ENCODE measurements at regions not wholly inside any gene's neighbourhood (a gene's known extent, or its start where the extent isn't known, plus 50 kb on each side); places are given as distances from the start of the nearest gene placed in this dataset.

DNA sequence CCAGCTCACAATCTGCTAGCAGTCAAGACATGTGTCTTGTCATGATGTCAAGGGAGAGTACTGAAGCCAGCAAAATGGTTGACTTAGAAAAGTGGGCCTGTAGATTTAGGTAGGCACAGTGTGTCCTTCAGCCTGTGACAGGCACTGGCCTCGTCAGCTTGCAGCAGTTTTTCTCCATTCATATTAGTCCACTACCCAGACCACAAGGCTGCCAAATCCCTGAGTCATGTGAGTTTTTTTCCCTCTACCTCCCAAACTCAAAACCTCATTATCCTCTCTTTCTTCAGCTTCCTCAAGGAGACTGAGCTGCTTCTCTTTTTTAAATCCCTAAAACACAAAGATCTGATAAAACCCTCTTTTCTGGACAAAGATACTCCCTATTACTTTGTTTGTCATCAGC is 102.6 kb upstream of the HS3ST3A1 start:
- CTCF ChIA-PET, result no interaction called here
- Mint-ChIP-seq H3K27ac (no peak overlapping the region), H3K4me1 (no peaks in the 10 kb centered on the region)

GRCh38 chr17:13705221-13705620 is 103.5 kb upstream of the HS3ST3A1 start:
- POLR2A ChIA-PET, result no interaction called here
- ATAC-seq, result no peak
- H3K27ac Mint-ChIP-seq, result no peak overlapping the region
- H3K27me3 Mint-ChIP-seq, result peaks cover 6% of the 10 kb centered on the region
- CTCF ChIA-PET, result no interaction called here
- intact Hi-C loops (cut with DNase I, micrococcal nuclease), result no loop called here
- no peaks in the 10 kb centered on the region for H3K4me1 Mint-ChIP-seq
- H3K36me3 Mint-ChIP-seq (ENCODE audit: low read depth), result no peaks in the 10 kb centered on the region
- no peak for DNase-seq
- no peaks in the 10 kb centered on the region for H3K9me3 Mint-ChIP-seq (ENCODE audit: low read depth)
- no peak overlapping the region for H3K4me3 Mint-ChIP-seq

More for the DNA sequence above, 102.6 kb upstream of the HS3ST3A1 start:
- Mint-ChIP-seq H3K27me3 (peaks cover 9% of the 10 kb centered on the region), H3K4me3 (no peak overlapping the region), H3K36me3 (ENCODE audit: low read depth) (no peaks in the 10 kb centered on the region), H3K9me3 (ENCODE audit: low read depth) (no peaks in the 10 kb centered on the region)
- DNase-seq, result no peak
- intact Hi-C loops (cut with DNase I, micrococcal nuclease), result no loop called here
- ATAC-seq, result no peak
- POLR2A ChIA-PET, result no interaction called here

DNA sequence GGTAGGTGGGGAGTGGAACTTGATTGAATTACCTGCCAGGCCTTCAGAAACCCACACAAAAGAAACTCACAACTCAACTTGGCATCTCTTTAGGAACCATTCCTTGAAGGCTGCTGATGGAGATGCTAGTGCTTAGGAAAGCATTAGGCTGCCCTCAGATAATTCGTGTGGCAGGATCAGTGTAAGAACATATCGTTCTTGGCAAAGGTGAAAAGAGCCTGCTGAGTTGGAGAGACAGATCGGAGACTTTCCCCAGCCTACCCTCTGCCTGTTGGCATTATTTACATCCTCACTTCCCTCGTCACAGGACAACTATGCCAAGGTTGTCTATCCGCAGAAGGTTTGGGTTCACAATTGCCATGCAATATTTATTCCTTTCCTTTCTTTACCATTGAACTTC is 120.0 kb upstream of the HS3ST3A1 start:
- DNase-seq, result no peak
- no peak overlapping the region for H3K4me3 Mint-ChIP-seq
- intact Hi-C loops (cut with DNase I, micrococcal nuclease), result no loop called here
- no peaks in the 10 kb centered on the region for H3K36me3 Mint-ChIP-seq (ENCODE audit: low read depth)
- POLR2A ChIA-PET, result no interaction called here
- H3K27me3 Mint-ChIP-seq, result peaks cover 6% of the 10 kb centered on the region
- CTCF ChIA-PET, result no interaction called here
- no peak overlapping the region for H3K27ac Mint-ChIP-seq
- no peaks in the 10 kb centered on the region for H3K9me3 Mint-ChIP-seq (ENCODE audit: low read depth)
- H3K4me1 Mint-ChIP-seq, result no peaks in the 10 kb centered on the region
- ATAC-seq, result no peak

DNA sequence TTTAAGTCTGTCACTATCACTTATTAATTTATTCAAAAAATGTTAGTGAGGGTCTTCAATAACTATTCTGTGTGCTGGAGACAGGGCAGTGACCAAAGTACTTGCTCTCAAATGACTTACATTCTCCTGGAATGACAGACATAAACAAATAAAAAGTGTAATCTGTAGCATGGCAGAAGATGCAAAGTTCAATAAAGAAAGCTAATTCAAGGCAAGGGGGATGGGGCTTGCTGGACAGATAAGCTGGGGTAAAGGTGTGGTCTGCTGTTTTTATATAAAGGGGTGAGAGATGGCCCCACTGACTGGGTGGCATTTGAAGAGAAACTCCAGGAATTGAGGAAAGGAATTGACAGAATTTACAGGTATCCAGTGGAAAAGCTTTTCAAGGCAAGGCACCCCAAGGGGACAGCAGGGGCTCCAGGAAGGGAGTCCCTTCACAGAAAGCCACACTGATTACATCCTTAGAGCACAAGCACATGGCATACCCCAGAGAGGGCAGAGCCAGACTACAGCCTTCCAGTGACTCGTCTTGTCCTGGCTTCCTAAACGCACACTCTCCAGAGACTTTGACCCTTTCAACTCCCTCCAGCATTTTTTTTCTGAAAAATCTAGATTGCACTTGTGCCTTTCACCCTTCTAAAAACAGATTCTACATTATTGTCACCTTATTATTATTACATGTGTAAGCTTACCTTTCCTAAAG is 123.7 kb upstream of the HS3ST3A1 start:
- ChIA-PET POLR2A (interaction anchor here (0.6 kb wide), 1 partner anchor 780 kb away, joined by 3 read pairs; no protein-coding TSS in a partner anchor), CTCF (interaction anchor here (0.6 to 0.9 kb wide), 5 partner anchors 23 to 599 kb away, joined by 3 to 6 read pairs (median 3); no protein-coding TSS in a partner anchor)
- intact Hi-C loops (cut with DNase I, micrococcal nuclease), result no loop called here
- H3K27me3 Mint-ChIP-seq, result peaks cover 6% of the 10 kb centered on the region
- no peaks in the 10 kb centered on the region for H3K9me3 Mint-ChIP-seq (ENCODE audit: low read depth)
- DNase-seq (no peak), ATAC-seq (no peak)
- H3K4me3 Mint-ChIP-seq, result no peak overlapping the region
- no peaks in the 10 kb centered on the region for H3K4me1 Mint-ChIP-seq
- H3K36me3 Mint-ChIP-seq (ENCODE audit: low read depth), result no peaks in the 10 kb centered on the region
- no peak overlapping the region for H3K27ac Mint-ChIP-seq

- peaks cover 6% of the 10 kb centered on the region for H3K27me3 Mint-ChIP-seq
- peaks cover 3% of the 10 kb centered on the region for H3K9me3 Mint-ChIP-seq (ENCODE audit: low read depth)
- DNase-seq (no peak), ATAC-seq (no peak)
- H3K36me3 Mint-ChIP-seq (ENCODE audit: low read depth), result no peaks in the 10 kb centered on the region
- ChIA-PET CTCF (no interaction called here), POLR2A (no interaction called here)
- intact Hi-C loops (cut with DNase I, micrococcal nuclease), result no loop called here
- no peaks in the 10 kb centered on the region for H3K4me1 Mint-ChIP-seq
- no peak overlapping the region for H3K4me3 Mint-ChIP-seq
- H3K27ac Mint-ChIP-seq, result no peak overlapping the region
These were observed 125.9 kb upstream of the HS3ST3A1 start for GRCh38 chr17:13727441-13728171.

DNA sequence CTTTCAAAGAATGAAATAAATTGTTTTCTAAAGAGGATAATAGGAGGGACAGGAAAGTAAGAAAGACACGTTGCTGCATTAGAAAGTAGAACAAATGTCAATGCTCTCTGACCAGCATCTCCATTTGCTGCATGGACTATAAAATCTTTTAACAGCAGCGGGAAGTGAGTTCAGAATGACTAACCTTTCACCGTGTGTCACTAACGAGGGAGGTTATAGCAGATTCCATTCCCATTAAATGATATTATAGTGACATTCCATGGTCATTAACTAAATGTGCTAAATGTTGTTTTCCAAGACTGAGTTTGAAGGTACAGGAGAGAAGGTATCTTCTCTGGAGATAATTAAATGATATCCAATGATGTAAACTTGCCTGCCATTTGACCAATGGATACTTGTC is 127.1 kb upstream of the HS3ST3A1 start:
- H3K27me3 Mint-ChIP-seq, result peaks cover 6% of the 10 kb centered on the region
- DNase-seq (no peak), ATAC-seq (no peak)
- no peaks in the 10 kb centered on the region for H3K4me1 Mint-ChIP-seq
- H3K4me3 Mint-ChIP-seq, result no peak overlapping the region
- H3K27ac Mint-ChIP-seq, result no peak overlapping the region
- ChIA-PET POLR2A (no interaction called here), CTCF (no interaction called here)
- no peaks in the 10 kb centered on the region for H3K36me3 Mint-ChIP-seq (ENCODE audit: low read depth)
- peaks cover 3% of the 10 kb centered on the region for H3K9me3 Mint-ChIP-seq (ENCODE audit: low read depth)
- intact Hi-C loops (cut with DNase I, micrococcal nuclease), result no loop called here

DNA sequence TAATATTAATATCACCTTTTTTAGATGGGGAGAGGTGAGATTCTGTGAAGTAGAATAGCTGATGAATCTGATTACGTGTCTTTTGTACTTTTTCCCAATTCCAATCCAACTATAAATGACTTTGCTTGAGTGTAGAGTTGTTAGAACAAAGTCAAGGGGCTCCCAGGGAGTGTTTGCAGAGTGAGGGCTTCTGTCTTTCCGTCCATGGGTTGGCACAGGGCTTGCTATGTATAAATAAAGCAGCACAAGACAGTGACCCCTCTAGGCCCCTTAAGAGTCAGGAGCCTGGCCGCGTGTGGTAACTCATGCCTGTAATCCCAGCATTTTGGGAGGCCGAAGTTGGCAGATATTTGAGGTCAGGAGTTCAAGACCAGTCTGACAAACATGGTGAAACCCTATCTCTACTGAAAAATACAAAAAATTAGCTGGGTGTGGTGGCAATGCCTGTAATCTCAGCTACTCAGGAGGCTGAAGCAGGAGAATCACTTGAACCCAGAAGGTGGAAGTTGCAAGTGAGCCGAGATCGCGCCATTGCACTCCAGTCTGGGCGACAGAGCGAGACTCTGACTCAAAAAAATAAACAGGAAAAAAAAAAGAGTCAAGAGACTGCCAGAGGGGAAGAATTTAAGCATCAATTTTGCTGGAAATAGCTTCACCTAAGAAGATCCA is 127.9 kb upstream of the HS3ST3A1 start:
- ATAC-seq (no peak), DNase-seq (no peak)
- Mint-ChIP-seq H3K4me3 (no peak overlapping the region), H3K36me3 (ENCODE audit: low read depth) (no peaks in the 10 kb centered on the region), H3K27ac (no peak overlapping the region), H3K4me1 (no peaks in the 10 kb centered on the region), H3K27me3 (peaks cover 6% of the 10 kb centered on the region), H3K9me3 (ENCODE audit: low read depth) (peaks cover 3% of the 10 kb centered on the region)
- intact Hi-C loops (cut with DNase I, micrococcal nuclease), result no loop called here
- POLR2A ChIA-PET, result no interaction called here
- CTCF ChIA-PET, result interaction anchor here (2.3 kb wide), 1 partner anchor 10 kb away, joined by 7 read pairs; no protein-coding TSS in a partner anchor

GRCh38 chr17:13734880-13735279 is 133.2 kb upstream of the HS3ST3A1 start:
- H3K4me1 Mint-ChIP-seq, result no peaks in the 10 kb centered on the region
- intact Hi-C loops (cut with DNase I, micrococcal nuclease), result no loop called here

DNA sequence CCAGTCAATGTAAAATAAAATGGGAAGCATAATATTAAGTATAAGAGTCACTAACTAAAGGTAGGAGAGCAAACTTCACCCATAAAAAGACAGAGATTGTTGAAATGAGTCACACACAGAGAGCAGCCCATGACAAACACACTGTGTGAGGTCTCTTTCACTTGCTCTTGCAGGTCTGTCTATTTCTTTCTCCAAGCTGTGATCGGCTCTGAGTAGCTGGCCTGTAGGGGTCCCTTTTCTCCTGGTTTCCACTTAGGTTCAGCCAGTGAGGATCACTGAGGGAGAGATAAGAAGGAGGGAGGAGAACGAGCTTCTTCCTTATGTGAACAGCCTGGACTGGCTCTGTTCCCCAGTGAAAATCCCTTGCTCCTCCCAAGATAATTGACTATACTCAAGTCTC is 133.7 kb upstream of the HS3ST3A1 start:
- Mint-ChIP-seq H3K9me3 (ENCODE audit: low read depth) (peaks cover 3% of the 10 kb centered on the region), H3K27ac (no peak overlapping the region), H3K4me1 (no peaks in the 10 kb centered on the region), H3K4me3 (no peak overlapping the region), H3K27me3 (no peaks in the 10 kb centered on the region), H3K36me3 (ENCODE audit: low read depth) (no peaks in the 10 kb centered on the region)
- ATAC-seq, result no peak
- POLR2A ChIA-PET, result no interaction called here
- intact Hi-C loops (cut with DNase I, micrococcal nuclease), result no loop called here
- no peak for DNase-seq
- CTCF ChIA-PET, result interaction anchor here (0.5 kb wide), 1 partner anchor 68 kb away, joined by 3 read pairs; no protein-coding TSS in a partner anchor

More at GRCh38 chr17:13734880-13735279, 133.2 kb upstream of the HS3ST3A1 start:
- H3K27me3 Mint-ChIP-seq, result no peaks in the 10 kb centered on the region
- ATAC-seq (no peak), DNase-seq (no peak)
- POLR2A ChIA-PET, result no interaction called here
- peaks cover 3% of the 10 kb centered on the region for H3K9me3 Mint-ChIP-seq (ENCODE audit: low read depth)
- CTCF ChIA-PET, result no interaction called here
- no peak overlapping the region for H3K4me3 Mint-ChIP-seq
- no peaks in the 10 kb centered on the region for H3K36me3 Mint-ChIP-seq (ENCODE audit: low read depth)
- no peak overlapping the region for H3K27ac Mint-ChIP-seq

DNA sequence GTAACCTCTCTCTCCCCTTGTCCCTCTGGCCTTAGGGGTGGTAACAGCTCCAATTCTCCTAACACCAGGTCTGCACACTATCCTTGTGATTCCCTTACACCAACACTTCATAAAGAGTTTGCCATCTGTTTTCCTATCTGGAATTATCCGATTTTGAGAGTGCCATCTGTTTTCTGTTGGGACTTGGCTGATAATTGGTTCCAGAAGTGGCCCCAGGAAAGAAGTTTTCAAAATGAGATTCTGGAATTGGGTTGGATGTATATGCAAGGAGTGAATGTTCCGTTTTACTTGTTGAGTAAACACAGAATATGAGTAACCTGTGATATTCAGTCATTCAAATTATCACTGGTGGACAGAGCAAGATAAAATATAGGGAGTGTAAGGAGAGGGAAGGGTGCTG is 134.1 kb upstream of the HS3ST3A1 start:
- ATAC-seq (no peak), DNase-seq (no peak)
- CTCF ChIA-PET, result interaction anchor here (0.5 to 0.7 kb wide), 2 partner anchors 17 to 68 kb away, joined by 3 read pairs; no protein-coding TSS in a partner anchor
- Mint-ChIP-seq H3K27me3 (no peaks in the 10 kb centered on the region), H3K27ac (no peak overlapping the region), H3K36me3 (ENCODE audit: low read depth) (no peaks in the 10 kb centered on the region), H3K4me3 (no peak overlapping the region), H3K9me3 (ENCODE audit: low read depth) (peaks cover 3% of the 10 kb centered on the region), H3K4me1 (no peaks in the 10 kb centered on the region)
- POLR2A ChIA-PET, result no interaction called here
- intact Hi-C loops (cut with DNase I, micrococcal nuclease), result no loop called here

- peaks cover 3% of the 10 kb centered on the region for H3K9me3 Mint-ChIP-seq (ENCODE audit: low read depth)
- no peak overlapping the region for H3K27ac Mint-ChIP-seq
- CTCF ChIA-PET, result no interaction called here
- POLR2A ChIA-PET, result no interaction called here
- no peak for DNase-seq
- peaks cover 4% of the 10 kb centered on the region for H3K27me3 Mint-ChIP-seq
- H3K4me1 Mint-ChIP-seq, result no peaks in the 10 kb centered on the region
- no peak for ATAC-seq
- no peak overlapping the region for H3K4me3 Mint-ChIP-seq
- intact Hi-C loops (cut with DNase I, micrococcal nuclease), result no loop called here
- H3K36me3 Mint-ChIP-seq (ENCODE audit: low read depth), result no peaks in the 10 kb centered on the region
These were observed 135.2 kb upstream of the HS3ST3A1 start for GRCh38 chr17:13736916-13737315.

- ChIA-PET POLR2A (no interaction called here), CTCF (interaction anchor here (2.5 kb wide), 1 partner anchor 10 kb away, joined by 7 read pairs; no protein-coding TSS in a partner anchor)
- no peak overlapping the region for H3K27ac Mint-ChIP-seq
- no peak overlapping the region for H3K4me3 Mint-ChIP-seq
- H3K36me3 Mint-ChIP-seq (ENCODE audit: low read depth), result no peaks in the 10 kb centered on the region
- ATAC-seq (no peak), DNase-seq (no peak)
- H3K4me1 Mint-ChIP-seq, result no peaks in the 10 kb centered on the region
- intact Hi-C loops (cut with DNase I, micrococcal nuclease), result no loop called here
- peaks cover 4% of the 10 kb centered on the region for H3K27me3 Mint-ChIP-seq
- no peaks in the 10 kb centered on the region for H3K9me3 Mint-ChIP-seq (ENCODE audit: low read depth)
These were observed 139.0 kb upstream of the HS3ST3A1 start for GRCh38 chr17:13740686-13741085.

Data from activated CD4-positive, alpha-beta T cell treated with anti-CD3 and anti-CD28 coated beads for 36 hours (primary cell).